UCSD-AML1 (cell line): ENCODE measurements at regions not wholly inside any gene's neighbourhood (a gene's known extent, or its start where the extent isn't known, plus 50 kb on each side); places are given as distances from the start of the nearest gene placed in this dataset.
"Not testable (repeated sequence)": the region's sequence is repeated elsewhere in the genome, so short reads cannot be mapped to it uniquely, and the experiment has no call there.

Source experiments
- DNase-seq: peaks from one replicate; lab custom pipeline; 2025; ENCODE audit not compliant: unreplicated experiment; lab: John Stamatoyannopoulos, UW

DNA sequence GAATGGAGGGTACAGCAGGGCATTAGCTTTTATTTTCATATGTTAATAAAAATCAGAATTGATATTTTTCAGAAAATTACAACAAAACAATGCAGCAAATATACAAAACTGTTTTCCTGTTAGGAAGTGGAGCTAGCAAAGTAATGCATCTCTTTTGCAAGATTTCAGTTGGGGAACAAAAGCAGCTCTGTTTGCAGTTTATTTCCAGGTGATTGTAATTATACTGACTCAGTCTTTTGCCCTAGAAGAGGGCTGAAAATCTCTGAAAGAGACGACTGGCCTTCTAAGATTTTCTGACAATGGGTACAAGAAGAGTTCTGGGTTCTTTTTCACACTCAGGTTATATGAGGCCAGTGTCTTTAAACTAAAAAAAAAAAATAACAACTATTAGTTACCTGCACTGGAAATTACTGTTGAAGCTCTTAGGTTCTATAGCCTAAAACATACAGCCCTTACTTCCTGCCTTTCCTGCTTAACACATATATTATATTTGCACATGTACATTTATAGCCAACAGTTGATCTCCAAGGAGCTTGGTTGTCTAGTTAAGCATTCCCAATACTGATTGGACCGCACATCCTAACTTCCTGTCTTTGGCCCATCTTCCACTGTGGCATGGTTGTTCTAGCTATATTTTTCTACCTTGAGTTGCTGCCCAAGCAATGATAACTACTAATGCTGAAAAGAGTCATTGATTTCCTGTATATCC lies 199.1 kb upstream of the KRR1 start:
- no peak for DNase-seq

DNA sequence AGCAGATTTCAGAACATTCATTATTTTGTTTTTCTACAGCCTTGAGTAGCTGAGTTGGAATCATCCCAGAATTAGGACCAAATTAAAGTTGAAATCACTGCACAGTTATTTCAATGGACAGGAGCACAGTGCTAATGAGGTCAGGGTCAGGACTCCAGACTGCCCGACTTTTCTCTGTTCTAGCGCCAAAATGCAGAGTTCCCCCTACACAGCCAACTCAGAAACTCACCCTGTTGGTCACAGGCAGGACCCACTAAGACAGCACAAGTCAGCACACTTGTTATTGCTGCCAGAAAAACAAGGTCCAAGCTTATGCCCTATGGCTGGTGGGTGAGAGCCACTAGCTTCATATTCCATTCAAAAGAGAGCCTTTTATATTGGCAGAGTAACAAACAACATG lies 198.1 kb upstream of the KRR1 start:
- DNase-seq, result no peak

DNA sequence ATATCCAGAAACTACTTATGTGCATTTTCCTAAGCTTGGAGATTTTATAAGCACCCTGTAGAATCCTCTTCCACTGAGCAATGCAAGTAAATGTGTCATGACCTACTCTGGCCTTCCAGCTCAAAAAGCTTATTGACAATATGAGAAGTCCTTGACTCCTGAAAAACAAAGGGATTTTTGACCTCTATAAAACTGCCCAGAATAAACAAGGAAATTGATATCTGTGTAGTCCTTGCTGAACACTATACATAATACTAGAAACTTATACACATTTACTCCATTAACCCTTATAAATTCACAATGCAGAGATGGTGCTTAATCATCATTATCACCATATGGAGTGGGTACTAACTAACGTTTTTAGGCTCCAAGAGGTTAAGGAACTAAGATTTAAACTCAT lies 197.4 kb upstream of the KRR1 start:
- no peak for DNase-seq

DNA sequence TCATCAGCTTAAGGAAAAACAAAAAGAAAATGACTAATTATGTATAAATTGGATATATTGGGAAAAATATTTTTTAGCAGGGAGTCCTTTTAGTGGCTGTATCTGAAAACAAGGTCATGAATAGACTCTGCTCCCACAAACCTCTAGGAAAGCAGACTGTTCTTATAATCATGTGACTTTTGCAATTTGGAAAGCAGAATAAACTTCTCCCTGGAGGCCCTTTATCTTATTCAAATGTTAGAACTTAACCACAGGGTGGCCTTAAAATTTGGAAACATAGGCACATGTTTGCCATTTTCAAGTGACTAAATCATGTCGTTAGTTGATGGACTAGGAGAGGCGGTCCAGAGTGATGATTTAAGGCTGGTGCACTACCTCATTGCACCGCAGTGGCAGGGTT lies 196.6 kb upstream of the KRR1 start:
- DNase-seq, result no peak

DNA sequence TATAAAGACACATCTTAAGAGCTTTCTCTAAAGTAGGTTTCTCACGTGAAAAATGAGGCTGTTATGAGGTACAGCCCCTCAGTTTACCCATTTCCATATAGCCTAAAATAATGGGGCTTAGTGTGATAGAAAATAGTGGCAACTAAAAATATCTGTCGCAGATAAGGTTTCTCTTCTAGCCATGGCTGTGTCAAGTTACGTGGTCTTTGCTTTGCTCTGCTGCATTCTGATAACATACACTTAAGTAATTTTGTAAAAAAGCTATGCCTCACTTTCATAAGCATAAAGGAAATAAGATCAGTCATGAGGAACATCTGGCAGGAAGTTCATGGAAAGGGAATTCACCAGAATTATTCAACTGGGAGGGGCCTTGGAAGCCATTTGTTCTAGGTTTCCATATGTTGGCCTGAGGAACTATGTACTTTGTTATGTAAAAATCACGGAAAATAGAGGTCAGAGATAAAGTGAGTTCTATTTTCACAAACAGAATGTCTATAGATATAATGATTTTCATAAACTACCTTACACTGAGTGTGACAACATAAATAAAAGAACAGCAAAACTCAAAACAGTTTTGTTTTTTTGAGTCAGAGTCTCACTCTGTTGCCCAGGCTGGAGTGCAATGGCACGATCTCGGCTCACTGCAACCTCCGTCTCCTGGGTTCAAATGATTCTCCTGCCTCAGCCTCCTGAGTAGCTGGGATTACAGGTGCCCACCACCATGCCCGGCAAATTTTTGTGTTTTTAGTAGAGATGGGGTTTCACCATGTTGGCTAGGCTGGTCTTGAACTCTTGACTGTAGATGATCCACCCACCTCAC lies 195.6 kb upstream of the KRR1 start:
- DNase-seq, result no peak

DNA sequence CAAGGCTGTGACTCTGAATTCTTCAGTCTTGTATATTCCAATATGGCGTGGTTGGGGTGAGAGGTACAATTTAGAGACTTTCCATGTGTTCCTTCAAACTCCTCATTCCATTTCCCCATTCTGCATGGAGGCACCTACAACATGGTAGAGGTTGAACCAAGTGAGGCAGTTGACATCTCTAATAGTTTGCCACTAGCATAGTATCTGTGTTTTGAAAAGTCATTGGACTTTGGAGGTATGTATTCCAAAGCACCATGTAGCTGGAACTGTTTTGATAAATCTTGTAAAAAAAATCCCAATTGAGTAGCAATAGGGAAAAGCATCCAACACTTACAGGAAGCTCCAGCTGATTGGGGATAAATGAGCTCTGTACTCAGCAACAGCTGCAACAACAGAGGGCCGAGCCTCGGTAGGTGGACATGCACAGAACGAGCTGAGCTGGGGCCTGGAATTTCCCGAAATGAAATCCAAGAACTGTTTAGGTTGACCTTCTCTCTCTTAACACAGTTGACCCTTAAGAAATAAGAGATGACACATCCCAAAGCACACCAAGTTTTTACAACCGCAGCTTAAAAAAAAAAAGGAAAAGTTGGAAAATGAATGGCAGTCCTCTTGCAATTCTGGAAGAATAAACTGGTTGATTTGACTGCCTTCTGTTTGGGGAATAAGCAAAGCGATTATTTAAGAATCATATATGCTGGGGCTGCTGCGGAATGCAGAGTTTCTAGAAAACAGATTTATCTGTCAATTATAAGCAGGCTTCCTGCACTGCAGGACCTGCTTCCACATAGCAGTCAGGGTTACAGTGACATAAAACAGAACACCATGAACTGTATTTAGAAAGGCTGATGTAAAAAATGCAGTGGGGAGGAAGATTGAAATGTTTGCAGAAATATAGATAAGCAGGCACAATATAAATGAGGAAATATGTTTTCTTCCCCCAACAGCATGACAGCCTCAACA lies 194.6 kb upstream of the KRR1 start:
- no peak for DNase-seq

DNA sequence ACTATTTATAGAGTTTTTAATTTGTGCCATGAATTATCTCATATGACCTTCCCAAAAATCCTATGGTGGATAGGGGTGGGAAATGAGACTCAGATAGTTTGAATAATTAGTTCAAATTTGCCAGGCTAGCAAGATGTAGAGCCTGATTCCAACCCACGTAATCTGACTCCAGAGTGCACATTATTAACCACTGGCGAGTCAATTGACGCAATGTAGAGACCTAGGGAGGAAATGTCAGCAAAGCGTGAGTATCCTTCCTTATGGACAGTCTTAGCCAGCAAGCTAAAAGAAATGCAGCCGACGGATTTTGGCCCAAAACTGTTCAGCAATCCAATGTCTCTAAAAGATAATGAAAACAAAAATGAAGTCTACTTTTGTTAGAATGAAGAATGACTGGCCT lies 193.3 kb upstream of the KRR1 start:
- DNase-seq, result no peak

DNA sequence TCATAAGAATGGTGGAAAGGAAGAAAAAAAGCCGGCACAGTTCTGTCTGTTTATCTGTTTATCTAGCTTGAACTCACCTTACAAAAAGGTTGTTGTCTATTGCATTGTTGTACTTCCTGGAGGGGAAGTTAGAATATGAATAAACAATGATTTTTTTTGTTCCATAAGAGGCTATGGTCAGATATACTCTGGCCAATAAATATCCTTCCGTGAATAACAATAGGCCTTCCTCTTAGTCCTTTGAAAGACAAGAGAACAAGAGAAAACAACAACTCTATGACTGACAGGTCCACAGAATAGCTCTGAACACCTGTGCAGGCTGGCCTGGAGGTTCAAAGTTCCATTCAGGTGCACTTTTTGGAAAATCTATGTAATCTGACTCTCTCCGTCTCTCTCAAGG lies 192.8 kb upstream of the KRR1 start:
- no peak for DNase-seq

DNA sequence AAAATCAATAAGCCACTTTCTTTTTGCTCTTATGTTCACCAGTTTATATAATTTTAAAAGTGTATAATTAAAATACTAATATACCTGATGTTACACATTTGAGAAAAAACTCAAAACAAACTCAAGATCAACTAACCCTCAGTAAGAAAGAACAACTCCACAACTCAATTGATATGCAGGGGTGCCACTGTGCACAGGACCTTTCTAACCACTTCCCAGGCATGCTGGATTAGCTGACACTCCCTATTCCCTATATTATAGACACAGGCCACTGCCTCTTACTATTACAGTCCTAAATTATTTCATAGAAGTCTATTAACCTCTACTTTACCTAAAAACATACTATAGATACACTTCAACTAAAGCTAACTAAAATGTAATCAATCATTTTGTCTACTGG lies 191.7 kb upstream of the KRR1 start:
- no peak for DNase-seq

DNA sequence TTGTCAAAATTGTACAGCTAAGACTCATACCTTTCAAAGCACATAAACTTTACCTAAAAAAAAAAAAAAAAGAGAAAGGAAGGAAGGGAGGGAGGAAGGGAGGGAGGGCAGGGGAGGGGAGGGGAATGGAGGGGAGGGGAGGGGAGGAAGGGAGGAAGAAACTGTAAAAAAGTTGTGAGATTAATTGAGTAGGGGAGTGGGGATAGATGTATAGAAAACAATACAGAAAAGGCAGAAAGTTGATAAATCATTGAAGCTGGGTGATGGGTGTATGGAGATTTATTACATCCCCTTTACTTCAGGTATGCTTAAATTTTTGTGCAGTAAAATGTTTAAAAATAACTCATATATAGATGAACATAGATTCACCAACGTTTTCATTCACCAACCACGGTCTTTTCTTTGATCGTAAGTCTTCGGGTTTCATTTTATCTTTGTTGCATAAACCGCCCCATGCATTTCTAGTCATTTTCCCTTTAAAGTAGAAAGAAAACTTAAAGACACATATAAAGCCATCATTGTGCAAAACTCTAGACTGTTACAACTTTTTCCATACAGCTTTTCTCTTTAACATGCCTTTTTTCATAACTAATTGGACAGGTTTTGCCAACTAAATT lies 191.2 kb upstream of the KRR1 start:
- DNase-seq, result no peak

DNA sequence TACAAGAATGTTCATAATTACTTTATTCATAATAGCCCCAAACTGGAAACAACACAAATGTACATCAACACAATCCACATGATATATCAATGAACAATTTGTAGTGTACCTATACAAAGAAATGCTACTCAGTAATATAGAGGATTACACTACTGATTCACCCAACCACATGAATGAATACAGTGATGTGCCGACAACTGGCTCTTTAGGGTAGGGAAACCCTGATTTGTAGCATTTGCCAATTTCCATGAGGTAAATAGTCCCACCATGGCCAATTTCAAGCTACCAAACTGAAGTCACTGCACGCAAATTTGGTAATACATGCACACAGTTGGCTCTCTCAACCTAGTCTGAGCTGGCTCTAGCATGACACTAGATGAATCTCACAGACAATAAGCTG lies 190.4 kb upstream of the KRR1 start:
- DNase-seq, result no peak

DNA sequence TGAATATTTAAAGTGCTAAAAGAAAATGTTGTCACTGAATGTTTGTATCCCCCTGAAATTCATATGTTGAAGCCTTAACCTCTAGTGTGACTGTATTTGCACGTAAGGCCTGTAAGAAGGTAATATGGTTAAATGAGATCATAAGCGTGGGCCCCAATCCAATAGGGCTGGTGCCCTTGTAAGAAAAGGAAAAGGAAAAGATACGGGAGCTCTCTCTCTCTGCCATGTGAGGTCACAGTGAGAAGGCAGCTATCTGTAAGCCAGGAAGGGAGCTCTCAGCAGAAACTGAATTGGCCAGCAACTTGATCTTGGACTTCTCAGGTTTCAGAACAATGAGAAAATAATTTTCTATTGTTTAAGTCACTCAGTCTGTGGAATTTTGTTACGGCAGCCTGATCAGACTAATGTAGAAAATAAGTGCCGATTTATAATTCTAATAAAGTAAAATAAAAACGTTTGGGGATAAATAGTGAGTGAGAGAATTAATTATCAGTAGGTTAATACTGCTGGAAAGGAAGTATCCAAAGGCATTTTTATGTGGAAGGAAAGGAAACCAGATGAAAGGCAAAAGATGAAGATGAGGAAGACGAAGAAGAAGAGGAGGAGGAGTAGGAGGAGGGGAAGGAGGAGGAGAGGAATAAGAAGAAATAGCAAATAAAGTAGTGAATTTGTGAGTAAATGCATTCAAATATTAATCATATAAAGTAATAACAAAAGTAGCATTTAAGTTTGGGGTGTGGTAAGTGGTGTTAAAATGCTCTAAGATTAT lies 188.5 kb upstream of the KRR1 start:
- no peak for DNase-seq

DNA sequence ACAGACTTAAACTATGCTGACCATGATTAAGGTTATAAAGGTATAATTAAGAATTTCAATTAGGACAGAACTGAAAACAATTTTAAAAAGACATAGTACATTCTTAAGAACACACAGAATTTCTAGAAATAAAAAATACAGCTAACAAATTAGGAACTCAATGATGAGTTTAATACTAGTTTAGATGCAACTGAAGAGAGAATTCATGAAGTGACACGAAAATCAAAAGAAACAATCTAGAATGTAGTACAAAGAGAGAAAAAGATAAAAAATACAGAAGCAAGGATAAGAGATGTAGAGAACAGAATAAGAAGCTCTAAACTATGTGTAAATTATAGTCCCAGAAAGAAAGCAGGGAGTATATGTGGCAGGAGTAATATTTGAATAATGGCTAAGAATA lies 187.8 kb upstream of the KRR1 start:
- DNase-seq, result no peak

DNA sequence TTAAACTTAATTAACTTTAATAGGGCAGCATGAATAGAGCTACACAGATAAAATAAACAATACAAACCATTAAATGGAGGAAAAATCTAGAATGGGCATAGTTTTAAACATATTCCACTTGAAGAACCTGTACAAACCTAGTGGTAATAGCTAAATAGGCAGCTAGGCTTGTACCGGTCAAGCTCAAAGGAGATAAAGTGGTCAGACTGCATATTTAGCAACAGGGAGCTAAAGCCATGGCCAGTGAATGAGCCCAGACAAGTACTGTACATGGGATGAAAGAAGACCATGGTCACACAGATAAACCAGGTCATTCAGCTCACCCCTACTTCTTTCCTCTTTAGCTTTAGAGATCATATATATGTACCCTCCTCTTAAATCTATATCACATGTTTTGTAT lies 186.6 kb upstream of the KRR1 start:
- DNase-seq, result no peak

DNA sequence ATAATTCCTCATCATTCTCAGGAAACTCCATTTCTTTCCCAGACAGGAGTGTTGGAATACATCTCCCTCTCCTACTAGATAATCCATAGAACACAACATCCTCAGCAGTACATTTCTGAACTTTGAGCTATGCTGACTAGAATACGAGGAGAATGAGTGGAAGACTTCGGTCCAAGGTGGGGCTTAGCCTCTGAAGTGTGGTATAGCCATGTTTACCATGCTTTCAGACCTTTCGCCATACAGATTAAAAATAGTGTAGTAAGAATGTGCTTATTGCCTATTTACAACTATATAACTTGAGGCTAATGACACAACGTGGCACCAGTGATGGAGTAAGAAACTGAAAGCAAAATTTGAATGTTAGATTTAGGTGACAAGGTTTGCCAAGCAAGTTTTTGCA lies 184.5 kb upstream of the KRR1 start:
- no peak for DNase-seq

DNA sequence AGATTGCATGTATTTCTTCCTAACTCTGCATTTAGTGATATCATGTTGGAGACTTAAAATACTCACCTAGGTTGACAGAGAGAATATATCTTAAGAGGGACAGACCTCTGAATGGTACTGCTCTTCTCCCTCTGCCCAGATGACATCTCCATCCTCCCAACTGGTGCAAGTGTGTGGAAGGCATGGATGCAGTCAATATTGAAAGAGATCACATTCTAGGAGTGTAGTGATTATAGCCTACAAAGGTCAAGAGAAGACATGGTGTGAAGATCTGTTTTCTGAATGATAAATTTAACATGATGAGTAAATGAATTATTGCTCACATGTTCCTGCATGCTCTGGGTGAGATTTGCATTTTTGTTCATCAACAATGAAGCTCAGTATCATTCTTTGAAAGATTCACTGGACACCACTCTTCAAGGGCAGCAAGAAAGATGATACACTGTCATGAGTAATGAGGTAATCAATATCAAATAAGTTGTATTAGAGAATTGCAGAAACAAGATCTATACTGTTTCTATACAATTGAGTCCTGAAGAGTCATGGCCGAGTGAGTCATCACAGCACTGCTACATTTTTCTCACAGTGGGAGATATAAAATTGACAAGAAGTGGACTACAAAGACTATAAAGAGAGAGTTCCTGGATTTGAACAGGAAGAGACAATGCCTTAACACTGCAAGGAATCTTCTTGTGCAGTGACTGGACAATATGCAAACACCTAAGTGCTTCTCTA lies 183.3 kb upstream of the KRR1 start:
- no peak for DNase-seq

DNA sequence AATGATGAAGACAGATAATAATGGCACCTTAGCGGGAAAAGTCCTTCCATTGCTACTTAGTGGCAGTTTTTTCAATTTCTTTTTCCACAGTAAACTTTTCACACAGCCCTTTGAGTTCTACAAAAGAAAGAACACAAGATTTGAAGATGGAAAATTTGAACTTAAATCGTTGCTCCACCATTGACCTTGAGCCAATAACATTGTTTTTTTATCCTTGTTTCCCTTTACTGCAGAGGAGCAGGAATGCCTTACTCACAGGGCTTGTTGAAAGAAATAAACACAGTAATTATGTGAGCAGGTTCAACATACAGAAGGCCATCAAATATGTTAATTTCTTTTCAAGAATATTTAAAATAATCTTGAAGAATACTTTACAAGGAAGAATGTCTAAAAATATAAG lies 181.5 kb upstream of the KRR1 start:
- no peak for DNase-seq

DNA sequence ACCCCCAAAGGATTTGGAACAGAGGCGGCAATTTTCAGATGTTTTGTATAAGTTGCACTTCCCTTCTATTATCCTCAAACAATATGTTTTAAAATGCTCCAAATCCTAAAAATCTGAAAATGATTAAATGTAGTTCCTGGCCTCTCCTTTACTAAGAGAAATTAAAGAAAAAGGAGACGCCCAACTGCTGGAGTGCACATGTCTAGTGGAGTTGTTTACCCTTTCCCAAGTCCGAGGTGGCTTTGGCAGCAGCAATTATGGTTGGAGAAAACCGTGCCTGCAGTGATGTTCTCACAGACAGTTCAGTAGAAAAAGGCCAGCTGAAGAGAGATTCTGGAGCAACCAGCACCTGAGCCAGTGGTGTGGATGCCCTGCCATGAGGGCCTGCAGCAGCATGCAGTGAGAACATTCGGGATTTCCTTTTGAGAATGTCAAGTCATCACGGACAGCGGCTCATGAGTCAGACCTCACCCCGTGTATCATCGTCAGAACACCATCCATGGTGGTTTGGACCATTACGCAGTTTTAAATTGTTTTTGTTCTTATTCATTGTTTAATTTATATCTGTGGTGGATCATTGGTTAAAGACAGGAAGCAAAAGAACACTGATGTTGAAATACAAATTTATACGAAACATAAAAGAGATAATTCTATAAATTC lies 179.0 kb upstream of the KRR1 start:
- DNase-seq, result no peak

DNA sequence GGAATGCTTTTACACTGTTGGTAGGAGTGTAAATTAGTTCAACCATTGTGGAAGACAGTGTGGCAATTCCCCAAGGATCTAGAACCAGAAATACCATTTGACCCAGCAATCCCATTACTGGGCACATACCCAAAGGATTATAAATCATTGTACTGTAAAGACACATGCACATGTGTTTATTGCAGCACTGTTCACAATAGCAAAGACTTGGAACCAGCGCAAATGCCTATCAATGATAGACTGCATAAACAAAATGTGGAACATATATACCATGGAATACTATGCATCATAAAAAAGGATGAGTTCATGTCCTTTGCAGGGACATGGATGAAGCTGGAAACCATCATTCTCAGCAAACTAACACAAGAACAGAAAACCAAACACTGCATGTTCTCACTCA lies 174.8 kb upstream of the KRR1 start:
- DNase-seq, result not testable (repeated sequence)
